Hepatocyte (in vitro differentiated cells): ENCODE measurements at regions not wholly inside any gene's neighbourhood (a gene's known extent, or its start where the extent isn't known, plus 50 kb on each side); places are given as distances from the start of the nearest gene placed in this dataset.
"Not testable (repeated sequence)": the region's sequence is repeated elsewhere in the genome, so short reads cannot be mapped to it uniquely, and the experiment has no call there.

ENCODE experiments used
- DNase-seq: peaks from one replicate; pipeline ENCODE4 v3.0.0-alpha.2; 2016; ENCODE audit warnings: low spot score
- H2AFZ ChIP-seq: fragments of 200-600 bp; sonication (generic); 2 replicates; pipeline ENCODE4 v1.6.0; 2016; ENCODE audit warnings: antibody characterized with exemption, mild to moderate bottlenecking
- H3K27ac ChIP-seq: fragments of 200-600 bp; sonication (generic); 2 replicates; pipeline ENCODE4 v1.5.1; 2016; ENCODE audit warnings: mild to moderate bottlenecking
- H3K27me3 ChIP-seq: fragments of 200-600 bp; sonication (generic); 2 replicates; pipeline ENCODE4 v1.6.1; 2016
- H3K36me3 ChIP-seq: fragments of 200-600 bp; sonication (generic); replicated peaks from 2 replicates; pipeline ENCODE4 v1.5.1; 2016; ENCODE audit warnings: low read depth; ENCODE audit not compliant: insufficient read depth
- H3K4me1 ChIP-seq: fragments of 200-600 bp; sonication (generic); 2 replicates; pipeline ENCODE4 v1.5.1; 2016; ENCODE audit warnings: mild to moderate bottlenecking, moderate library complexity; ENCODE audit not compliant: insufficient read depth
- H3K4me2 ChIP-seq: fragments of 200-600 bp; sonication (generic); 2 replicates; pipeline ENCODE4 v1.6.0; 2016
- H3K4me3 ChIP-seq: fragments of 200-600 bp; sonication (generic); 2 replicates; pipeline ENCODE4 v1.5.1; 2016; ENCODE audit warnings: mild to moderate bottlenecking
- H3K79me2 ChIP-seq: fragments of 200-600 bp; sonication (generic); 2 replicates; pipeline ENCODE4 v1.6.0; 2017; ENCODE audit warnings: mild to moderate bottlenecking
- H3K9me2 ChIP-seq: fragments of 200-600 bp; sonication (generic); replicated peaks from 2 replicates; pipeline ENCODE4 v1.6.0; 2017; ENCODE audit warnings: mild to moderate bottlenecking; ENCODE audit not compliant: insufficient read depth
- H3K9me3 ChIP-seq: fragments of 200-600 bp; sonication (generic); 2 replicates; pipeline ENCODE4 v1.5.1; 2016; ENCODE audit warnings: low read depth, mild to moderate bottlenecking
- H4K20me1 ChIP-seq: fragments of 200-600 bp; sonication (generic); 2 replicates; pipeline ENCODE4 v1.6.0; 2016; ENCODE audit warnings: mild to moderate bottlenecking; ENCODE audit not compliant: insufficient read depth, poor library complexity, severe bottlenecking
- CTCF ChIP-seq: fragments of 200-600 bp; sonication (generic); IDR thresholded peaks from 2 replicates; pipeline ENCODE4 v1.5.1; 2016; ENCODE audit warnings: antibody characterized with exemption, mild to moderate bottlenecking; ENCODE audit not compliant: poor library complexity
- EZH2 ChIP-seq: fragments of 200-600 bp; sonication (generic); IDR thresholded peaks from 2 replicates; pipeline ENCODE4 v1.6.1; 2016; ENCODE audit warnings: antibody characterized with exemption, mild to moderate bottlenecking, borderline replicate concordance
- EZH2phosphoT487 ChIP-seq: fragments of 200-600 bp; sonication (generic); IDR thresholded peaks from one replicate; pipeline ENCODE4 v1.6.1; 2018; ENCODE audit warnings: antibody characterized with exemption, mild to moderate bottlenecking, low read depth, moderate library complexity; ENCODE audit not compliant: unreplicated experiment, severe bottlenecking
- WGBS: methylation state at CpG from one replicate; pipeline ENCODE4 v1.1.6; 2016; ENCODE audit warnings: low lambda C conversion rate; ENCODE audit errors: missing lambda C conversion rate; 5-methylcytosine and 5-hydroxymethylcytosine counted together

- H3K4me2 ChIP-seq: peak overlapping the region; percentile 16
- H3K79me2 ChIP-seq: no peaks in the 10 kb centered on the region
- peak; percentile 66 for DNase-seq
- H3K36me3 ChIP-seq: no peaks in the 10 kb centered on the region
- H3K27ac ChIP-seq: no peak overlapping the region
- H3K4me3 ChIP-seq: no peak overlapping the region
- WGBS: 4% methylated on average over 3 of the region's 3 CpGs
- H3K9me3 ChIP-seq: no peaks in the 10 kb centered on the region
- H3K27me3 ChIP-seq: peaks cover 4% of the 10 kb centered on the region
- H3K4me1 ChIP-seq: no peaks in the 10 kb centered on the region
- H4K20me1 ChIP-seq: no peaks in the 10 kb centered on the region
- TF ChIP-seq CTCF (no peak), EZH2 (no peak), EZH2phosphoT487 (no peak)
- no peaks in the 10 kb centered on the region for H3K9me2 ChIP-seq
- no peak overlapping the region for H2AFZ ChIP-seq
Observed at GRCh38 chr5:62093976-62094375, 212.0 kb upstream of the KIF2A start.

GRCh38 chr5:62097361-62097760, 208.6 kb upstream of the KIF2A start:
- H3K27ac ChIP-seq: no peak overlapping the region
- no peaks in the 10 kb centered on the region for H4K20me1 ChIP-seq
- DNase-seq: no peak
- H3K79me2 ChIP-seq: no peaks in the 10 kb centered on the region
- 98% methylated on average over 5 of the region's 5 CpGs for WGBS
- H2AFZ ChIP-seq: no peak overlapping the region
- no peak overlapping the region for H3K4me2 ChIP-seq
- peaks cover 2% of the 10 kb centered on the region for H3K27me3 ChIP-seq
- no peaks in the 10 kb centered on the region for H3K4me1 ChIP-seq
- no peak for TF ChIP-seq EZH2
- no peak for TF ChIP-seq EZH2phosphoT487
- TF ChIP-seq CTCF: no peak
- no peaks in the 10 kb centered on the region for H3K9me2 ChIP-seq
- no peaks in the 10 kb centered on the region for H3K9me3 ChIP-seq
- H3K4me3 ChIP-seq: no peak overlapping the region
- H3K36me3 ChIP-seq: no peaks in the 10 kb centered on the region

- H4K20me1 ChIP-seq: no peaks in the 10 kb centered on the region
- no peaks in the 10 kb centered on the region for H3K79me2 ChIP-seq
- H3K36me3 ChIP-seq: no peaks in the 10 kb centered on the region
- no peaks in the 10 kb centered on the region for H3K4me1 ChIP-seq
- no peaks in the 10 kb centered on the region for H3K9me3 ChIP-seq
- 73% methylated on average over 4 of the region's 4 CpGs for WGBS
- no peak overlapping the region for H2AFZ ChIP-seq
- TF ChIP-seq EZH2: no peak
- TF ChIP-seq CTCF: no peak
- no peak for TF ChIP-seq EZH2phosphoT487
- H3K27ac ChIP-seq: no peak overlapping the region
- H3K27me3 ChIP-seq: no peaks in the 10 kb centered on the region
- no peaks in the 10 kb centered on the region for H3K9me2 ChIP-seq
- H3K4me2 ChIP-seq: no peak overlapping the region
- no peak for DNase-seq
- H3K4me3 ChIP-seq: no peak overlapping the region
Observed at GRCh38 chr5:62100201-62100600, 205.8 kb upstream of the KIF2A start.

GRCh38 chr5:62103863-62104262, 202.1 kb upstream of the KIF2A start:
- not testable (repeated sequence) for H3K4me3 ChIP-seq, H3K27ac ChIP-seq, H3K79me2 ChIP-seq, DNase-seq, H3K36me3 ChIP-seq, H2AFZ ChIP-seq, H3K9me3 ChIP-seq, H4K20me1 ChIP-seq, H3K27me3 ChIP-seq, H3K4me2 ChIP-seq, H3K9me2 ChIP-seq, H3K4me1 ChIP-seq
- 91% methylated on average over 4 of the region's 4 CpGs for WGBS
